MM.1S (cell line): ENCODE measurements at regions not wholly inside any gene's neighbourhood (a gene's known extent, or its start where the extent isn't known, plus 50 kb on each side); places are given as distances from the start of the nearest gene placed in this dataset.

Source experiments
- CTCF ChIP-seq: fragments of 300-600 bp; sonication (generic); IDR thresholded peaks from 2 replicates; pipeline ENCODE4 v1.5.1; 2016; ENCODE audit warnings: antibody characterized with exemption, low read length, mixed read lengths
- EZH2 ChIP-seq: fragments of 300-600 bp; sonication (generic); optimal IDR thresholded peaks from 2 replicates; pipeline ENCODE3; 2017; ENCODE audit warnings: low read depth, mild to moderate bottlenecking, antibody characterized with exemption, low read length, mixed read lengths

GRCh38 chr5:167555565-167556166 lies 735.8 kb upstream of the WWC1 start:
- no peak for TF ChIP-seq CTCF
- no peak for TF ChIP-seq EZH2
